SK-N-SH treated with all-trans-retinoic acid at 6 μM for 48 hours (cell line): ENCODE measurements at regions not wholly inside any gene's neighbourhood (a gene's known extent, or its start where the extent isn't known, plus 50 kb on each side); places are given as distances from the start of the nearest gene placed in this dataset.
"Not testable (repeated sequence)": the region's sequence is repeated elsewhere in the genome, so short reads cannot be mapped to it uniquely, and the experiment has no call there.

Source experiments
- ATAC-seq: fragments of 200-7000 bp; cut with Tn5 transposase; 3 replicates; pipeline ENCODE4 v1.9.1; 2020; ENCODE audit warnings: mild to moderate bottlenecking, moderate library complexity
- ARNTL ChIP-seq: fragments of 450-650 bp; formaldehyde crosslinking; IDR thresholded peaks from 2 replicates; pipeline ENCODE4 v1.5.0; 2020; ENCODE audit warnings: low read depth, mild to moderate bottlenecking, moderate library complexity, borderline replicate concordance
- BACH2 ChIP-seq: fragments of 250-450 bp; sonication (Bioruptor Pico); IDR thresholded peaks from 2 replicates; pipeline ENCODE4 v1.9.0; 2021; ENCODE audit warnings: mild to moderate bottlenecking, borderline replicate concordance
- CREB5 ChIP-seq: fragments of 250-450 bp; sonication (Bioruptor Pico); IDR thresholded peaks from 2 replicates; pipeline ENCODE4 v1.5.1; 2020; ENCODE audit warnings: low read depth, mild to moderate bottlenecking, moderate library complexity
- CSRNP3 ChIP-seq: fragments of 250-450 bp; sonication (Bioruptor Pico); IDR thresholded peaks from 2 replicates; pipeline ENCODE4 v1.5.1; 2021; ENCODE audit warnings: mild to moderate bottlenecking, moderate library complexity
- ESRRG ChIP-seq: fragments of 250-450 bp; sonication (Bioruptor Pico); IDR thresholded peaks from 2 replicates; pipeline ENCODE4 v1.6.1; 2021; ENCODE audit warnings: mild to moderate bottlenecking
- GLIS3 ChIP-seq: fragments of 250-450 bp; sonication (Bioruptor Pico); IDR thresholded peaks from 2 replicates; pipeline ENCODE4 v1.5.0; 2020; ENCODE audit warnings: mild to moderate bottlenecking, moderate library complexity
- ISL1 ChIP-seq: fragments of 250-450 bp; sonication (Bioruptor Pico); IDR thresholded peaks from 2 replicates; pipeline ENCODE4 v2.1.2; 2022; ENCODE audit warnings: mild to moderate bottlenecking, moderate library complexity
- OSR1 ChIP-seq: fragments of 250-450 bp; sonication (Bioruptor Pico); IDR thresholded peaks from 2 replicates; pipeline ENCODE4 v1.8.0; 2022; ENCODE audit warnings: moderate library complexity, mild to moderate bottlenecking, inconsistent platforms
- POU6F1 ChIP-seq: fragments of 250-450 bp; sonication (Bioruptor Pico); IDR thresholded peaks from 2 replicates; pipeline ENCODE4 v1.8.0; 2021; ENCODE audit warnings: low read depth, mild to moderate bottlenecking, moderate library complexity, borderline replicate concordance
- PPARA ChIP-seq: fragments of 250-450 bp; sonication (Bioruptor Pico); IDR thresholded peaks from 2 replicates; pipeline ENCODE4 v1.5.0; 2020; ENCODE audit warnings: mild to moderate bottlenecking, borderline replicate concordance
- RARB ChIP-seq: fragments of 250-450 bp; sonication (Bioruptor Pico); IDR thresholded peaks from 2 replicates; pipeline ENCODE4 v1.8.0; 2021; ENCODE audit warnings: mild to moderate bottlenecking, moderate library complexity
- SNAI2 ChIP-seq: fragments of 250-450 bp; sonication (Bioruptor Pico); IDR thresholded peaks from 2 replicates; pipeline ENCODE4 v1.5.0; 2020; ENCODE audit warnings: mild to moderate bottlenecking, moderate library complexity
- TCF4 ChIP-seq: fragments of 250-450 bp; sonication (Bioruptor Pico); IDR thresholded peaks from 2 replicates; pipeline ENCODE4 v1.8.0; 2021; ENCODE audit warnings: mild to moderate bottlenecking, moderate library complexity, borderline replicate concordance
- TOX ChIP-seq: fragments of 250-450 bp; sonication (Bioruptor Pico); IDR thresholded peaks from 2 replicates; pipeline ENCODE4 v1.8.0; 2021; ENCODE audit warnings: mild to moderate bottlenecking, moderate library complexity, borderline replicate concordance
- TSHZ2 ChIP-seq: fragments of 250-450 bp; sonication (Bioruptor Pico); IDR thresholded peaks from 2 replicates; pipeline ENCODE4 v1.5.0; 2020; ENCODE audit warnings: mild to moderate bottlenecking, moderate library complexity
- ZC3H10 ChIP-seq: fragments of 250-450 bp; sonication (Bioruptor Pico); IDR thresholded peaks from 2 replicates; pipeline ENCODE4 v1.5.1; 2021; ENCODE audit warnings: mild to moderate bottlenecking, moderate library complexity
- ZFP3 ChIP-seq: fragments of 250-450 bp; sonication (Bioruptor Pico); IDR thresholded peaks from 2 replicates; pipeline ENCODE4 v1.5.0; 2020; ENCODE audit warnings: mild to moderate bottlenecking, moderate library complexity
- ZFP30 ChIP-seq: fragments of 450-650 bp; formaldehyde crosslinking; IDR thresholded peaks from 2 replicates; pipeline ENCODE4 v1.5.0; 2022; ENCODE audit warnings: mild to moderate bottlenecking, moderate library complexity
- ZNF565 ChIP-seq: fragments of 450-650 bp; formaldehyde crosslinking; conservative IDR thresholded peaks from 2 replicates; pipeline ENCODE4 v1.5.0; 2020; ENCODE audit warnings: low read depth, mild to moderate bottlenecking, moderate library complexity
- ZNF70 ChIP-seq: fragments of 450-650 bp; formaldehyde crosslinking; IDR thresholded peaks from 2 replicates; pipeline ENCODE4 v1.5.0; 2020; ENCODE audit warnings: mild to moderate bottlenecking, moderate library complexity
- ZNF8 ChIP-seq: fragments of 450-650 bp; formaldehyde crosslinking; IDR thresholded peaks from 2 replicates; pipeline ENCODE4 v1.5.0; 2020; ENCODE audit warnings: mild to moderate bottlenecking, moderate library complexity

- no peak for TF ChIP-seq ZNF565 (CRISPR knock-in tag)
- TF ChIP-seq OSR1 (CRISPR knock-in tag): no peak
- TF ChIP-seq SNAI2 (CRISPR knock-in tag): no peak
- no peak for TF ChIP-seq TCF4 (CRISPR knock-in tag)
- no peak for TF ChIP-seq GLIS3
- no peak for TF ChIP-seq ISL1 (CRISPR knock-in tag)
- TF ChIP-seq ZC3H10 (CRISPR knock-in tag): no peak
- TF ChIP-seq BACH2 (CRISPR knock-in tag): no peak
- TF ChIP-seq CSRNP3: no peak
- no peak for TF ChIP-seq ZNF70 (CRISPR knock-in tag)
- no peak for TF ChIP-seq ESRRG
- no peak for TF ChIP-seq TSHZ2
- TF ChIP-seq ARNTL (CRISPR knock-in tag): no peak
- TF ChIP-seq ZFP30 (CRISPR knock-in tag): no peak
- TF ChIP-seq ZFP3: no peak
- TF ChIP-seq ZNF8 (CRISPR knock-in tag): no peak
- no peak for TF ChIP-seq CREB5
- TF ChIP-seq POU6F1 (CRISPR knock-in tag): no peak
- TF ChIP-seq, all 23 proteins: peak for 0
These were observed 507.4 kb upstream of the COBL start for GRCh38 chr7:51824050-51824449.

GRCh38 chr7:51823437-51823836, 506.8 kb upstream of the COBL start:
- no peak for ATAC-seq
- TF ChIP-seq SNAI2 (CRISPR knock-in tag) (no peak), PPARA (CRISPR knock-in tag) (no peak), CREB5 (no peak), ZFP3 (no peak), ZFP30 (CRISPR knock-in tag) (no peak), RARB (CRISPR knock-in tag) (no peak), ISL1 (CRISPR knock-in tag) (no peak), ZNF8 (CRISPR knock-in tag) (no peak)

More at GRCh38 chr7:51824050-51824449, 507.4 kb upstream of the COBL start:
- no peak for ATAC-seq

GRCh38 chr7:51817694-51818225, 501.2 kb upstream of the COBL start:
- TF ChIP-seq ARNTL (CRISPR knock-in tag) (no peak), SNAI2 (CRISPR knock-in tag) (no peak), BACH2 (CRISPR knock-in tag) (no peak), CSRNP3 (no peak), ISL1 (CRISPR knock-in tag) (no peak), RARB (CRISPR knock-in tag) (no peak), ZC3H10 (CRISPR knock-in tag) (no peak), TOX (no peak), PPARA (CRISPR knock-in tag) (no peak), CREB5 (no peak), GLIS3 (no peak), ZNF565 (CRISPR knock-in tag) (no peak)
- ATAC-seq: no peak

- not testable (repeated sequence) for ATAC-seq
These were observed 489.3 kb upstream of the COBL start for GRCh38 chr7:51805783-51806431.
